ENCODE measurements at regions not wholly inside any gene's neighbourhood (a gene's known extent, or its start where the extent isn't known, plus 50 kb on each side); places are given as distances from the start of the nearest gene placed in this dataset.
"Not testable (repeated sequence)": the region's sequence is repeated elsewhere in the genome, so short reads cannot be mapped to it uniquely, and the experiment has no call there.

DNA sequence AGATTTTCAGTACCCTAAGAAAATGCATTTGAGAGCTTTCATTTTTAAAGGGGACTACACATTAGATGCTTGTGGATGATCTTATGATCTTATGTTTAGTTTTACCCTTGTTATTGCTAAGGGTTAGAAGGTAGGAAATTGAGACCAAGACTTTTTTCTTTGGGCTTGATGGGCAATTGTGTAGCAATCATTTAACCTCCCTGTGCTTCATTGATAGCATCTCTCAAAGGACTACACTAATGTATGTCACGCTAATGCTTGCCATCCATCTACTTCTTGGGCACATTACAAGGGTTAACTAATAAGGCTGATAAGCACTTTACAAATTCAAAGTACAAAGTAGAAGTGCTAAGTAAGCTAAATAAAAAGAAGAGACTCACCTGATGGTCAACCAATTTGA is 189.3 kb upstream of the LRP1B start:
- ATAC-seq: no peak

DNA sequence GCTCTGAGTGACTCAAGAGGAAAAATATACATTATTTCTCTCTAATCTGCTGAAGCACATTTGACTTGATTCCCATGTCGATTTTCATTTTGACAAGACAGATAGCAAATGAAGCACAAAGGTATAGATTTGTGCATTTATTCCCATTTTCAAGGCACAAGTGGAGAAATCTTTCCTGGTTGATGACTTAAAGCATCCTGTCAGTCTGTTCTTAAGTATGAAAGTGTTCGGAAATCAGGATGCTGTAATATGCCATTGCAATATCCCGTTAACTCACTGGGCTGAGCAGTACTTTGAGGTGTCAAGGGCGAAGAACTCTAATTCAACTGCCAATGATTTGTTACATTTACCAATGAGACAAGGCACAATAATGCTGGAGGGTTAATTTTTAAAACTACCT is 185.2 kb upstream of the LRP1B start:
- ATAC-seq: no peak

DNA sequence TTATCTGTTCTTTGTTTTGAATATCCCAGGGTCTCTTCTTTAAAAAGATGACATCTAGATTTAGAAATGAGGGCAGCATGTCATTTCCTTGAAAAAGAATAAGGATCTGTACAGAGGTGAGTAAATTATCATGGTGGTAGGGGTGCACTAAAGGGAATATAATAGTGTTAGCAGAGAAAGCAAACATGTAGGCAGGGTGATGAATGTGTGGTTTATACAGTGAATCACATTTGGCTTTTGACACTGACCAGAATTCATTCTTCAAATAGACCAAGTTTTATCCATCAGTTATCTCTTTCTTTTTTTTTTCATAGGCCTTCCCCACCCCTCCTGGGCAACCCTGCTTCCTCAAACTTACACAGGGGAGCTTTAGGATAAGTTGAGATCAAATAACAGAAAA is 184.5 kb upstream of the LRP1B start:
- no peak for ATAC-seq

DNA sequence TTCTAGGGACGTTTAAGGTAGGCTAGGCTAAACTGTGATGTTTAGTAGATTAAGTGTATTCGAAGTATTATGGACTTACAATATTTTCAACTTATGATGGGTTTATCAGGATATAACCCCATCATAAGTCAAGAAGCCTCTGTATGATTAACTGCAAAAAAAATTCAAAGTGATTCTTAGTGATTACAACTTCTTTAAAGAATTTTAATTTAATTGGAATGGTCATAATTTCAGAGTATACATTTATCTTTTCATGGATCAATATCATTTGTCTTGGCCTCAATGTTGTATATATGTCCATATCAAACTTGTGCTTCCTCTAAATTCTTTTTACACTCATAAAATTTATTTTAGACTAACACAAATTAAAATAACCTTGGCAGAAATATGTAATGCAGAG is 183.3 kb upstream of the LRP1B start:
- no peak for ATAC-seq

DNA sequence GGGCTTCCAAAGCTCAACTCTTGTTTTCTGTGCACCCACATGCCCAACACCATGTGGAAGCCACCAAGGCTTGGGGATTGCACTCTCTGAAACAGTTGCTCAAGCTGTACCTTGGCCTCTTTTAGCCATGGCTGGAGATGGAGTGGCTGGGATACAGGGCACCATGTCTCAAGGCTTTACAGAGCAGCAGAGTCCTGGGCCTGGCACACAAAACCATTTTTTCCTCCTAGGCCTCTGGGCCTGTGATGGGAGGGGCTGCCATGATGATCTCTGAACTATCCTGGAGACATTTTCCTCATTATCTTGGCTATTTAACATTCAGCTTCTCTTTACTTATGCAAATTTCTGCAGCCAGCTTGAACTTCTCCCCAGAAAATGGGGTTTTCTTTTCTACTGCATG is 179.7 kb upstream of the LRP1B start:
- ATAC-seq: no peak

DNA sequence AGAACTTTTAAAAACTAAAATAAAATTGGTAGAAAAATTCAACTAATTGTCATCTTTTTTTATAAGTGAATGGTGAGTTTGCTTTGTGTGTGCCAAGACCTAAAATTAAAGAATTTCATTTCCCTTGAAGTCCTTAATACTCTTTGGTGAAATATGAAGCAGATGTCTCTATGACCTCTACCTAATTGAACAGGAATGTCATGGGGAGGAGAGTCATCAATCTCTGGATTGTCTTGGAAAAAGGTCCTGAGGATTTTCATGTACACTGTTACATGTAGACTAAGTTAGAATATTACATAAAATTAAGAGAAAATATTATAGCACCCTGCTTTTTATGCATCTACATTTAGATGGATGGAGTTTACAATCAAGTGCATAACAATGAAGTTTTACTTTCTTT is 177.9 kb upstream of the LRP1B start:
- ATAC-seq: no peak

DNA sequence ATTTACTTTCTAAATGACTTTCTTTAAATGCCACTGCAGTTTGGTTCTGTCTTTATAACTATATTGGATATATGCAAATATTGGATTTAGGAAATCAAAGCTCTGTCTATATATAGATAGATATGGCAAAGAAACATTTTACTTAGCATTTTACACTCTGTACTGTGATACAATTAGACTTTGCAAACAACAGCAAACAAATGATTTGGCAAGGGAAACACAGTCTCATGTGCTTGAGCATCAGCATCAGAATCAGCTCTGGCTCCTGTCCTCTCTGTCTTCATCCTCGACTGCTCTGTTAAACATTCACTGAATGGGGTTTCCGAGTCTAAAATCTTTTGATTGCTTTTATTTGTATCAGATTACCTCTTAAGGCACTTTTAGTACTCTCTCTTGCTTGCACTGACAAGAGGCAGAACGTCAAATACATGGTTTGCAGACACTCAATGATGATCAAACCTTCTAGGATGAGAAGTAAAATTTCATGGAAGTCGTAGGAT is 176.8 kb upstream of the LRP1B start:
- ATAC-seq: no peak

DNA sequence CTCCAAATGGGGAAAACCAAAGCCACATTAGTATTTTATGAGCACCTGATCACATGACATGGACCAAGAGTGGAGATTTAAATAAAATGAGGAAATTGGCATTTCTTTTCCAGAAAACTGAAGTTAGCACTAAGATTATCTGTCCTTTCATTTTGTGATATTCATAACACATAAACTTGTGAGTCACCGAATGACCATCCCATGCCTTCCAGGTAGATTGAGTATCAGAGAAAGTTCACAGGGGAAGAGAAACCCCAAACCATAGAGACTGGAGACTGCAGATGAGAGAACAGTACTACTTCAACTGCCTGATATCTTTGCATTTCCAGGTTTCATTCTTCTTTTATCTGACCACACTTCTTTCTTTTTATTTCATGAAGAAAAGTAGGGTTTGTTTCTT is 176.3 kb upstream of the LRP1B start:
- no peak for ATAC-seq

DNA sequence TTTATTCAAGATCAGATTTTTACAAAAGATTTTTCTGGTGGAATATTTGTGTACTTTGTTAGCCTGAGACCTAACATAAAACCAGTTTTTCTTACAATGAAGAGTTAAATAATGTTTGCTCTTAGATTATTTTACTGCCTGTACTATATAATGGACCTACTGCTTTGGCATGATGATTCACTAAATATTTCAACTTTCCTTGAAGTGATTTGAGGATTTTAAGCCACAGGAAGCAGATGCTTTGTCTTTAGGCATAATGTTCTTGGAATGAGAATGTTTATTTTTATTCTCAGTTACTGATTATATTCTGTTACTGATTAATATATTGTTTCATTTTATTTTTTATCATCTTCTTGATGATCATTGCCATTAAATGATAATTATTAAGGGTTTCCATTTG is 175.3 kb upstream of the LRP1B start:
- ATAC-seq: no peak

DNA sequence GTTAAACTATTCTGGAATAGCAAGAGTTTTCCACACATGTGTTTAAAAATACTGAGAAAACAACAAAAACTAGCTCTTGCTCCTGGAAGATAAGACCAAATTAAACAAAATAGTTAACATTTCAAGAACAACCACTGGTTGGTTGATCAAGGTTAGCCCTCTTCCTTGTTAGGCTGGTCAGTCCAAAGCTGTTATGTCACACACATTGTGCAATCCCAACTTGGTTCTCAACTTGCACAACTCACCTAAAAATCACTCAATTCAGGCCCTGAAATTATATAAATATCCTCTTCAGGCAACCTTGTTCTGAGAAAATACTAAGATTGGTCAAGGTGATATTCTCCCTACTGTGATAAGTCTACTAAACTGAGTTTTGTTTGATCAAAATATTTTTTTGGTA is 169.7 kb upstream of the LRP1B start:
- ATAC-seq: no peak

DNA sequence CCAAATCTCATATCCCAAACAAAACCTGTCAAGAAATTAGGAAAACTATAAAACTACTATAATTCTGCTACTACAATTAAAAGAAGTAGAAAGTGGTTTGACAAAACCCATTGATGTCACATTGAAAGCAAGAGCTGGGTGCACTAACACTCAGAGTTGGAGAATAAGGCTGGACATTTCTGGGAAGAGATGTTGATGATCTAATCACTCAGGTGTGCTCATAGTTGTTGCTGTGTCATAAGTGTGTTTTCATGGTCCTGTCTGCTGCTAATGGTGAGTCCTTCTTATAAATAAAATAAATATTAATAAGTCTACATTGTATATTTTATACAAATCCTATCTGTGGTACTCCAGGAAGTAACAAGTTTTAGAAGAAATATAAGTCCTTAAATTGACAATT is 168.2 kb upstream of the LRP1B start:
- ATAC-seq: no peak

DNA sequence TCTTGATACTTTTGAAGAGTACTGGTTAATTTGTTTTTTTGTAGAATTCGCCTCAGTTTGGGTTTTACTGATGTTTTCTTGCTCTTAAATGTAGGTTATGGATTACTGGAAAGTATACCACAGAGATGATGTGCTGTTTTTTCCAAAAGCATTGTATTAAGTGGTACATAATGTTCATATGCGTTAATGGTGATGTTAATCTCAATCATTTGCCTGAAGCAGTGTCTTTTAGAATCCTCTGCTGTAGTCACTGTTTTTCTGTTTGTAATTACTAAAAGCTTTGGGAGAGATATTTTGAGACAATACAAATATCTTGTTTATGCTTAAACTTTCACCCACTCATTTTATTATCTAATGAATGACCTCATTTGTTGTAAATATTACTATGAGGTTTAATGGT is 163.4 kb upstream of the LRP1B start:
- ATAC-seq: no peak

DNA sequence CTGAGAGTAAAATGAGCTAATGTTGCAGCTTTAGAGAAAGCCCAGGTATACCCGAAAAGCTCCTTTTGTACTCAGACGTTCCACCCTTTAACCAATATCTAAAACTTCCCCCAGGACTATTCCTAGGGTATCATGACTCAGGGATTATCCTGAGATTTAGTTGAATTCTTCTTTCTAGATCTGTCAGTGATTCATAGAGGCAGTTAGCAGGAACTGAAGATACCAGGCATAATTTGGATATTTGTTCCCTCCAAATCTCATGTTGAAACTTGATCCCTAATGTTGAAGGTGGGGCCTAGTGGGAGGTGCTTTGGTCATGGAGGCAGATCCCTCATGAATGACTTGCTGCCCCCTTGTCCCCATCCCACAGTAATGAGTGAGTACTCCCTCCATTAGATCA is 161.2 kb upstream of the LRP1B start:
- peak; percentile 46 for ATAC-seq

DNA sequence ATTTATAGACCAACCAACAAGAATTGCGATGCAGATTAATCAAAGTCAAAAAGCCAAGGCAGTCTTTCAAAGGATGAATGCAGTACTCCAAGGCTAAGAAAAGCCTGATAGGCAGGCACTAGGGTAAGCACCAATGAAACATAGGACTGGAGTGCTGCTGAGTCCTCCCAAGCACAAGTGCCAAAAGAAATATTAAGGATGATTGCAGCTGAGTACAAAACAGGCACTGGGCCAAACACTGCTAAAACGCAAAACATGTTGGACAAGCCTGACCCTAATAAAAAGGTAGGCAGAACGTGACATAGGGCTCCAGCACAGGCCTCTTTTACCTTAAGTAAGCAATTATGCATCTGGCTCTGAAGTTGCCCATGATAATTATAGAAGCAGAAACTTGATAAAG is 160.1 kb upstream of the LRP1B start:
- ATAC-seq: peak; percentile 56

DNA sequence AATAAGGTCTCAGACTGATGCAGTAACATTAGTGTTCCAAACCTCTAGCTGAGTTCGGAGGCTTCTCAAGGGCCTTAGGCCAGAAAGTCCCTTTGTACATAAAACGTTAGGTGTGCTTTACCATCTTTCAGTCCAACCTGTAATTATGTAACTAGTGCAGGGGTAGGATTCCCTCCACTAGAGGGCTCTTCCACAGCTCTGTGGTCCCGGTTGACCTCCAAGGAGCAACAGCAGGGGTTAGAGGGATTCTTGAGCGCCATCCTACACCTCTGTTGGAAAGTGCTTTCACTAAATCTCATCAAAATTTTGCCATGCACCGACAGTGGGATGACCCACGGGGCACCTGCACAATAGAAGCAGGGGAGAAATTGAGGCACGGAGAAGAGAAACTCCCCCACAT is 155.8 kb upstream of the LRP1B start:
- ATAC-seq: no peak

DNA sequence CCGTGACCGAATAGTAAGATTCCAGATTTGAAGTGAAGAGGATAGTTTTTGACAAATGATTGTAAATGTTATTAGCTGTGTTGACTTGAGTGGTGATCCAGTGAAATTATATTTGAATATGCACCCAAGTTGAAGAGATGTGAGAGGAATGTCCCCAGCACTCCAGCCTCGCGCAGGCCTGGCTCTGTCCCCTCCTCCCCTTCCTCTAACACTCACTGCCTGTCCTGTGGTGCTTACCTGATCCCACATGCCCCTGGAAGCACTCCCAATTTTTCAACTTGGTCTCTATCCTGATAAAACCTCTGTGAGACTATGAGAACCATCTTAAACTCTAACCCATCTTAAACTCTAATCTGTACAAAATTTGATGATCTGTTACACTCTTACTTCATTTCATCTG is 154.7 kb upstream of the LRP1B start:
- no peak for ATAC-seq

DNA sequence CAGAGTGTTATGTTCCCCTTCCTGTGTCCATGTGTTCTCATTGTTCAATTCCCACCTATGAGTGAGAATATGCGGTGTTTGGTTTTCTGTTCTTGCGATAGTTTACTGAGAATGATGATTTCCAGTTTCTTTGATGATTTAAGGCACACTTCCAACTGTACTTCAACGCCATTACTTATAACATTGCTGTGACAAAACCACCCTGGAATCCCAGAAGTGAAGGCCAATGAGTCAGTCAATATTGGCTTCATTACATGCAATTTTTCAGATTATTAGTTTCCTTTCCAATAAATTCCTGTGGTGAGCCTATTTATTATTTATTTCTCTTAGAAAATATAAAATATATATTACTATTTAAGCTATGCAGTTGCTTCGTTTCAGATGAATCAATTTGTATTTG is 153.5 kb upstream of the LRP1B start:
- not testable (repeated sequence) for ATAC-seq

DNA sequence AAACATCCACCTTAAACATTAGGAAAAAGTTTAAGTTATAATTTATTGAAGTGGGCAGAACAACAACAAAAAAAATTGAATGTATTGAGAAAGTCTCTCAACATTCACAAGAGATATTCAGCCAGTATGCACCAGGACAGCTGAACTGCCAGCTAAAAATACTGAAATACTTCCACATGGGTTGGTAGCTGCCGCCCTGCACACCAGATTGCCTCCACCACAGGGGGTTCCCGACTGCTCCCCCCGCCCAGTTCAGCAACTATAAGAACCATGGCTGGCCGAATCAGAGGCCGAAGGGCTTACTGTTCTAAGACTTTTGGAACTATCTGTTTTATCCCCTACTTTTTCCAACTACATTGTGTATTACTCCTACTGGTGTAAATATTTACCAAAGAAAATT is 150.0 kb upstream of the LRP1B start:
- ATAC-seq: no peak

DNA sequence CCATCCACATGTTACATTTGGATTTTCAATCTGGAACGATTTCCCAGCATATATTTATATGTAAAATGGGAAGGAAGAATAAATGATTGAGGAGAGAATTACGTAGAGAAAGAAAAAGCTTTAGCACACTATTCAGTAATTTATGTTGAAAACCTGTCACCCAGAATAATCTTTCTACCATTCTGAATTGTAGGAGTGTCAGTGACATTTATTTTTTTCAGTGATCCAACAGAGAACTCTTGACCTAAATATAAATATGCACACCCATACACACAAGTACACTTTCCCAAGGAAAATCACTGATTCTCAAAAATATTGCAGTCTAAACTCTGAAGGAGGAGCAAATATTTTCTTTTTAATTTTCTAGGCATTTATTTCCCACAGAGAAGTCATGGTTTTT is 140.2 kb upstream of the LRP1B start:
- ATAC-seq: no peak

DNA sequence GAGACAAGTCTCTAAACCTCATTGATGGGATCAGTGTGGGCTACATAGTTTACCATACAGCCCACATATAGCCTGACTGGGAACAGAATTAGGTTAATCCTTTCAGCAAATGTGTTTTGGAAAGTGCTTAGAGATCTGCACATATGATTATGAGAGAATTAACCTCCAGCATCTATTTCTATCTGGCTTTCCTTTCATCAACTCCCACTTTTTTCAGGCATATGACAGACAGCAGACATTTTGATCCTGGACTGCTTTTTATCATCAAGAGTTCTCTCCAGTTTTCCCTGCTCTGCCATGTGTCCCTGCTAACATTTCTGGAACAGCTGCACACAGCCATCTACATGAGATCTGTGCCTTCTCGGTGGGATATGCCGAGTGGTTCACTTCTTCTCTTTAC is 139.5 kb upstream of the LRP1B start:
- no peak for ATAC-seq

DNA sequence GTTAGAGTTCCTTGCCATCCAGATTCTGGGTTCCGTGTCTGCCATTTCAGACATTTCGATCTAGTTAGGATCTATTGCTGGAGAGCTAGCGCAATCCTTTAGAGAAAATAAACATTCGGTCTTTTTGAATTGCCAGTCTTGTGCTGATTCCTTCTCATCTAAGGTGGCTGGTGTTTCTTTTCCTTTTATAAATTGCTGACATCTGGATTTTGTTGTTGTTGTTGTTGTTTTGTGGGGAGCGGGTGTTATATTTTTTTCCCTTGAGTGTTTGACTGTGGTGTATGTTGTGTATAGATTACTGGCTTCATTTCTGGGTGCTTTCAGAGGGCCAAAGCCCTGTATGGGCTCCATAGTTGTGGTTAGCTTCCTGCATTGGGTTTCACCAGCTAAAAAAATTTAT is 128.5 kb upstream of the LRP1B start:
- no peak for ATAC-seq

DNA sequence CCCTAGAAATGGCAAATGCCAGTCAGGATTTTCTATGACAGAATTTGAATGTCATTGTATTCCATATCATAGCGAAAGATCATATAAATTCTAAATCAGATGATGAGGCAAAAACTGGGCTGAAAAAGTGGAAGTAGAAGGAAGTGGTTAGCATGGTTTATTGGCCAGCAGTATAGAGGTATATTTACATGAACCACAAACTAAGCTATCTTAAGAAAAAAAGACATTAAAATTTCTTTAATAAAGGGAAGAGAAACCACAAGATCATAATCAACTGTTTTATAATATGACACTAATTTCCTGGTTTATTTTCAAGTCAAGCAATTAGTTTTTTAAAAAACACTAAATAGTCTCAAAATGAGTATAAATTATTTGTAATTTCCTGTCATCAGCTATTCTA is 123.2 kb upstream of the LRP1B start:
- ATAC-seq: no peak

DNA sequence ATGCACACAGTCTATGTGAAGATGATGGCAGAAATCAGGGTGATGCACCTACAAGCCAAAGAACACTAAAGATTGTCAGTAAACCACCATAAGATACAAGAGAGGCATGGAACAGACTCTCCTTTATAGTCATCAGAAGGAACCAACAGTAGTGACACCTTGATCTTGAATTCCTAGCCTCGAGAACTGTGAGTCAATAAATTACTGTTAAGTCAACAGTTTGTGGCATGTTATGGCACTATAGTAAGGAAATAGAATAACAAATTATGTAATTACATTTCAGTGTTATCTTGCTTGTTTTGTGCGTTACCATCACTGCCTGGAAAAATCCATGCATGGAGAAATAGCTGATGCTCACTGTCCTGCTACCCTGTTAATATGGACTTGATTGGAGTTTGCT is 110.2 kb upstream of the LRP1B start:
- no peak for ATAC-seq

DNA sequence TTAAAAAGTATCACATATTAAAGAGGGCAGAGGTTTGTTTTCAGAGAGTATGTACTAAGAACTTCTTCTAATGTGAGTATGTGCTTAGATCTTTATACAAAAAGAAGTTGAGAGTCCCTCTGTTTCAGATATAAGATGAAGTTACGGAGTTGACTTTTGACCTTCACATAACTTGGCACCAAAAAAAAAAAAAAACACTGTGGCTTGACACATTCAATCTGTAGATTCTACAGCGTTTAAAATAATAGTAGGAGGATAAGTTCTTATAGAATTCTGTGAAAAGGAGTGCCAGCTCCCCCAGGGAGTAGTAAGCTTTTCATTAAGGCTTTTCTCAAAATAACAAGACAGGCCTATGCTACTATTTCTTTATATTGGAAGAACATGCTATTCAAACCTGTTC is 105.4 kb upstream of the LRP1B start:
- ATAC-seq: no peak

DNA sequence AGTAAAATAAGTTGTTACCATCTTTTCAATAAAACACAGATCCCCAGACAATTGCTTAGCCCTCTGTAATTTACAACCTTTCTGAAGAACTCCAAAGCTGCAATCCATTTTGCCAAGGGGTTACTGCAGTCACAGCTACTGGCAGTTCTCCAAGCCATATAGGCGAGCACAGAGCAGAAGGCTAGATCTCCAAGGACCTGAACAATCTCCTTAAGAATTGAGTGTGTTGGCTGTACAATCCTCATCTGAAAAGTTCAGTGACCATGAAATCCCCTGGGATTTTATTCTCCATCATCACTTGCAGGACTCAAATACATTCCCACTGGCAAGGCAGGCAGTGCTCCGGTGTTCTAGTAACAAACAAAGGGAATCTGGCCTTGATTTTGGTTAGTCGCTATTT is 103.9 kb upstream of the LRP1B start:
- no peak for ATAC-seq

DNA sequence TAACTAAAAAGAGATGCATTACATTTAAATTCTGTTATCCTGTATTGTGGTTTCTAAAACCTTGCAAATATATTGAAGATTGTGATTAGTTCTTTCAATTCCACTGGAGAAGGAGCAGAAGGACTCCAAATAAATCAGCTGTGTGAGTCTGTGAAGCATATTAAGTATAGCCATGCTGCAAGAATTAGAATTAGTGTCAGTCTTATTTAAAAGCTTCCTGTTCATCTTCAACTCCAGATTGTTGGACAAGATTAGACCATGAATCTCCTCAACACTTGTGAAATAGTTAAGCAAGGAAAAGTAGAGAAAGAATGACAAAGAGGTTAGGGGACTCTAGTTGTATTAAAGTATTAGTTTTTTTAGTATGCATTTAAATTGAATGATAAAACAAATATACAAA is 92.5 kb upstream of the LRP1B start:
- ATAC-seq: no peak
